GM12878 (cell line): ENCODE measurements at regions not wholly inside any gene's neighbourhood (a gene's known extent, or its start where the extent isn't known, plus 50 kb on each side); places are given as distances from the start of the nearest gene placed in this dataset.

ENCODE experiments used
- CTCF ChIP-seq, 3 experiments: IDR thresholded peaks in 2 of 3; conservative IDR thresholded peaks in 1 of 3; 2 replicates each; pipeline ENCODE4 v1.5.1; 2011; ENCODE audit warnings: low read depth in 3 of 3, low read length in 3 of 3, mild to moderate bottlenecking in 3 of 3, control low read depth in 2 of 3, moderate library complexity in 2 of 3, inconsistent platforms in 1 of 3, mixed read lengths in 1 of 3; ENCODE audit not compliant: control insufficient read depth in 2 of 3, insufficient read depth in 1 of 3; ENCODE audit errors: extremely low read depth in 1 of 3
- EZH2 ChIP-seq: IDR thresholded peaks from 2 replicates; pipeline ENCODE4 v1.6.1; 2012; ENCODE audit warnings: low read depth, mild to moderate bottlenecking, control low read depth, inconsistent platforms, low read length, borderline replicate concordance; ENCODE audit not compliant: control insufficient read depth
- MTA3 ChIP-seq: IDR thresholded peaks from 2 replicates; pipeline ENCODE4 v1.6.1; 2012; ENCODE audit warnings: low read length, inconsistent platforms, borderline replicate concordance
- POLR2A ChIP-seq: IDR thresholded peaks from 2 replicates; pipeline ENCODE4 v1.6.1; 2011; ENCODE audit warnings: low read depth, mild to moderate bottlenecking, low read length
- RAD21 ChIP-seq: IDR thresholded peaks from 2 replicates; pipeline ENCODE4 v1.6.1; 2011; ENCODE audit warnings: mild to moderate bottlenecking, low read depth, low read length, moderate library complexity; ENCODE audit not compliant: insufficient read depth
- SP1 ChIP-seq: IDR thresholded peaks from one replicate; pipeline ENCODE4 v1.6.1; 2011; ENCODE audit warnings: low read depth, low read length
- SREBF1 ChIP-seq: IDR thresholded peaks from 2 replicates; pipeline ENCODE4 v1.6.1; 2012; ENCODE audit warnings: mild to moderate bottlenecking, low read length

DNA sequence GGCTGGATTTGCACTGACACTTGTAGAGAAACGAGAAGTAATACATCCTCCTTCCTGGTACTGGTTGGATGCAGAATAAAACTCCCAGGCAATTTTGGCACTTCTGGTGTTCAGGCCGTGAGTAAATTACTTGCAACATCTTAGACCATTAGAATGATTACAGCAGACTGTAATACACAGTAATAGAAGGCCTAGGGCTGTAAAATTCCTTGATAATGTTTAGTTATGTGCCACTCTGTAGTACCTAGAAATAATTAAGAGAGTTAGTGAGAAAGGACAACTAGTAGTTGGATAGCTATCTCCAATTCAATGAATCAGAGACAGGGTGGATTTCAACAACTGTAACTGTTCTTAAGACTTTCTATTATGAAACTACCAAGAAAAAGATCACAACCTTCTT lies 356.3 kb upstream of the SETBP1 start:
- no peak for TF ChIP-seq CTCF (IDR thresholded peaks at IDR 0.05 in 2 of 3, conservative IDR thresholded peaks at IDR 0.05 in 1 of 3; ENCODE audit: control insufficient read depth in 2 of 3, extremely low read depth in 1 of 3, insufficient read depth in 1 of 3, low read depth in 3 of 3, low read length in 3 of 3)
- no peak for TF ChIP-seq POLR2A
- no peak for TF ChIP-seq SREBF1
- no peak for TF ChIP-seq SP1
- no peak for TF ChIP-seq MTA3
- TF ChIP-seq EZH2: no peak
- no peak for TF ChIP-seq RAD21
